ENCODE measurements at regions not wholly inside any gene's neighbourhood (a gene's known extent, or its start where the extent isn't known, plus 50 kb on each side); places are given as distances from the start of the nearest gene placed in this dataset.

DNA sequence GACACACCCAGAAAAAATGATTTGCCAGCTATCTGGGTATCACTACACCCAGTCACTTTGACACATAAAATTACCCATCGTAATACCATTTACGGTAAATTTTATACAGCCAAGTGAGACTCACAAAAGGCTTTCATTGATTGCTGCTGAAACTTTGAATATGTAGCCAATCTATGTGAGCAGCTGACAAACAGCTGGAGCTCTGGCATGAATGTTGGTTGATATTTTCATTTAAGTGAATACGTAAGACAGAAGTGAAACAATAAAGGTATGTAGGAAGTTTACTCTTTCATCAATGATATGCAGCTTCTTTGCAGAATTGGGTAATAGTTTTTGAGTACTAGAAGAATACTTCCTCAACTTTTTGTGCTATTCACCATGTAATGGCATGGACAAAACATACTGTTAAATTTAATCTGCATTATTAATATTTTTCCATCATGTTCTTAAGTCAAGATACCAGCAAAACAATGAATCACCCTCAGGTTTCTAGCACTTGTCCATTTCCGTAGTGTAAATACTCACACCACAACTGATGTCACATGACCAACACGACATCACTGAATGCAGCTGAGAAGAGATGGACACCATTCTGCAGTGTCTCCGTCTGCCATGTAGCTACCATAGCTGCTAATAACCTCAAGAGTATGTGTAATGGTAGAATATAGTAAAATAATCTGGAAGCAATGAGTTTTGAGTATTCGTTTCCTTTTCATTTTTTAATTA, 205.9 kb upstream of the HES1 start:
- Mint-ChIP-seq H3K36me3 (no peaks in the 10 kb centered on the region), H3K9me3 (peaks cover 3 to 8% of the 10 kb centered on the region in 2 donors), H3K27ac (no peak overlapping the region)
- no peak for ATAC-seq
- no peak for DNase-seq (ENCODE audit: low spot score in 2 of 2)

DNA sequence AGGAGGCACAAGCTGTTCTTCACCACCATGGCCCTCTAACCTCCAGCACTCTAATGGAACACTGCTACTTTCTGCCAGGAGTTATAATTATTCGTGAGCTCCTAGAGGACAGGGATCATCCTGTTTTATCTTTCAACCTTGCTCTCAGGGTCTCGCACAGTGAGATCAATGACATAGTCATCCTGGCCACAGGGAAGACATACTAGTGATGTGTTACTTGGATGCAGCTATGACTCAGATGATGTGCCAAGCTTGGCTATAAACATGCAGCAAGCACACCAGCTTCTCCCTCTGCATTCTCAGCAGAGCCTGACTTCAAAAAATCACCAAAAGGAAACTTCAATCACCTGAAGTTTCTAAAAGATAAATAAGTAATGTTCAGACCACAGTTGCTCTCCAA, 203.8 kb upstream of the HES1 start:
- Mint-ChIP-seq H3K9me3 (no peaks in the 10 kb centered on the region), H3K36me3 (no peaks in the 10 kb centered on the region), H3K27ac (no peak overlapping the region)
- DNase-seq (ENCODE audit: low spot score in 2 of 2) (no peak), ATAC-seq (no peak)

GRCh38 chr3:193932576-193932975, 203.4 kb upstream of the HES1 start:
- ATAC-seq (no peak), DNase-seq (ENCODE audit: low spot score in 2 of 2) (no peak)
- H3K9me3 Mint-ChIP-seq, result no peaks in the 10 kb centered on the region
- H3K36me3 Mint-ChIP-seq, result no peaks in the 10 kb centered on the region
- no peak overlapping the region for H3K27ac Mint-ChIP-seq

DNA sequence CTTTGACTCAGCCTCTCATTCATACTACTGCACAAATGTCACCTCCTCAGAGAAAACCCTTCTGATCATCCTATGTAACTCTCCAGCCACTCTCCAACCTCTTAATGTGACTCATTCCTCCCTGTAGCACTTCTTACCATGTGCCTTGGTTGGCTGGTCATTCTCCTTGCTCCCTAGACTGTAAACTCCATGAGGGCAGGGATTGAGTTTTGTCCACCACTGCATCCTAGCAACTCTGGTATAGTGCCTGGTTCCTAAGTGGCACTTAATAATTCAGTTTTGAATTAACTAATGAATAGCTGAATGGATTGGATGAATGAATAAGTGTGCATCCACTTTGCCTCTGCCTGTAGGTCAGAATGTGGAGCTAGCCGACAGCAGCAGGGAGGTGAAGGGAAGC, 202.5 kb upstream of the HES1 start:
- Mint-ChIP-seq H3K36me3 (no peaks in the 10 kb centered on the region), H3K27ac (no peak overlapping the region), H3K9me3 (no peaks in the 10 kb centered on the region)
- DNase-seq (ENCODE audit: low spot score in 2 of 2) (no peak), ATAC-seq (no peak)

- Mint-ChIP-seq H3K9me3 (no peaks in the 10 kb centered on the region), H3K36me3 (no peaks in the 10 kb centered on the region), H3K27ac (no peak overlapping the region)
- no peak for ATAC-seq
- DNase-seq (ENCODE audit: low spot score in 2 of 2), result no peak
Observed at GRCh38 chr3:193935916-193936315, 200.0 kb upstream of the HES1 start.

- DNase-seq (ENCODE audit: low spot score in 2 of 2) (no peak), ATAC-seq (no peak)
- Mint-ChIP-seq H3K36me3 (no peaks in the 10 kb centered on the region), H3K9me3 (no peaks in the 10 kb centered on the region), H3K27ac (no peak overlapping the region)
Observed at GRCh38 chr3:193938613-193939012, 197.3 kb upstream of the HES1 start.

DNA sequence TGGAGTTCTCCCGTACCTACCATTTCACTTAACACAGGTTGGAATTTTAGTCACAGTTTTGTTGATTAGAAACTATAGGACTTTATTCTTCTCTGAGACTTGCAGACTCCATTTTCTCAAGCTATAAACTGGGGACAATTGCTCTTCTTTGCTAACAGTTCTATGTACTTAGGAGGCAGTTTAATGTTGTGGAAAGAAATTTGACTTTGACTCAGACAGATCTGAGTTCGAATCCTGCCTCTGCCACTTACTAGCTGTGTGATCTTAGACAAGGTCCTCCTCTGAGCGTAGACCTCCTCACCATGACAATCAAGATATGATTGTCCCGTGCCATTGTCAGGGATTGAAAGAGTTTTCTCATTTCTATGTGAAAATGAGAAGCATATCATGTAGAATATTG, 196.4 kb upstream of the HES1 start:
- Mint-ChIP-seq H3K36me3 (no peaks in the 10 kb centered on the region), H3K9me3 (no peaks in the 10 kb centered on the region), H3K27ac (no peak overlapping the region)
- DNase-seq (ENCODE audit: low spot score in 2 of 2) (no peak), ATAC-seq (no peak)

DNA sequence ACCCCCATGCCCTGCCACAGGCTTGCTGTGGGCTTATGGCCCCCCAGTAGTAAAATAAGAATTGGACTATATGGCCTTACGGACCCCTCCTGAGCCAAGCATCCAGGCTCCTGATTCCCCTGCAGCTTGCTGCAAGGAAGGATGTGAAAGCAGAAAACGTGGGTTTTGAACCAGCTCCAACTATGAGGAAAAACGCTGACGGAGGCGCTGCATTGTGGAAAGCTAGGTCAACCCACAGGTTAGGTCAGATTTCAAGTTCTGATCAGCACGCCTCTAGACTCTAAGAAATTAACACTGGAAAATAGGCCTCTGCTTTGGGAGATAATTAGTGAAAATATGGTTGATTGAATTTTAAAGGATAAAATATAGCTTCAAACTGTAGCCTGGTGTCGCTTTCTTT, 195.4 kb upstream of the HES1 start:
- DNase-seq (ENCODE audit: low spot score in 2 of 2) (no peak), ATAC-seq (no peak)
- Mint-ChIP-seq H3K27ac (no peak overlapping the region), H3K9me3 (no peaks in the 10 kb centered on the region), H3K36me3 (no peaks in the 10 kb centered on the region)

DNA sequence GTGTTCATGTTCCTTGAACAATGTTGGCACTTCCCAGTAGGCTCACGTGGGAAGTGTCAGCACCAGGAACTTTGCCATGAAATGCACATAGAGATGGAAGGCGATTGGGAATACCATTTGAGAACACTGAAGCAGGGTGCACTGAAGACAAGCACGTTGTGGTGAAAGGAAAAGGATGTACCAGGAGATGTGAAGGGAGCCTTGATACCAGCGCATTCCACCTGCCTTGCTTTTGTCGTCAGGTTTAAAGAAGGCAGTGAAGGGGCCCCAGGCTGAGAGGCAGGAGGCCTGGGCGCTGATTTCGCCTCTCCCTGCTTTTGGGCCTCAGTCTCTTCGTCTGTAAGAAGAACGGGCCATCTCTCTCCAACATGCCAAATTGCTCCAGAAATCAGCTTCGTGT, 194.5 kb upstream of the HES1 start:
- DNase-seq (ENCODE audit: low spot score in 2 of 2) (no peak), ATAC-seq (no peak)
- Mint-ChIP-seq H3K9me3 (no peaks in the 10 kb centered on the region), H3K27ac (no peak overlapping the region), H3K36me3 (no peaks in the 10 kb centered on the region)

GRCh38 chr3:193942516-193943055, 193.4 kb upstream of the HES1 start:
- no peaks in the 10 kb centered on the region for H3K36me3 Mint-ChIP-seq
- ATAC-seq, result no peak
- no peak for DNase-seq (ENCODE audit: low spot score in 2 of 2)
- H3K27ac Mint-ChIP-seq, result no peak overlapping the region
- H3K9me3 Mint-ChIP-seq, result no peaks in the 10 kb centered on the region

DNA sequence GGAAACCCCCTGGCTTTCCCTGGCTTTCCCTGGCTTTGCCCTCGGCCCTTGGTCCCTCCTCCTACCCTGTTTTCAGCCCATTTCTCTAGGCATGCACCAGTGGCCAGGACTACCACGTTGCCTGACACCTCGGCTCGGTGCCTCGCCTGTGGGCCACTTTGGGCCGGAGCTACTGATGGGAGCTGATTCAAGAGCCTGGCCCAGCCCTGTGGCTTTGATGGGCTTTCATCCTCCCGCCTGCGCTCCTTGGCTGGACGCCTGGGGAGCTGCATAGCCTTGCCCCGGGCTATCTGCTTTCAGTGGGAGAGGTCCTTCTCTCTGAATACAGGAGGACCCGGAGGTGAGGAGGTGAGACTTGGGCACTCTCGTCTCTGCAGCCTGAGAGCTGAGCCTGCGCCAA, 192.7 kb upstream of the HES1 start:
- H3K36me3 Mint-ChIP-seq, result no peaks in the 10 kb centered on the region
- no peak for DNase-seq (ENCODE audit: low spot score in 2 of 2)
- no peak for ATAC-seq
- H3K27ac Mint-ChIP-seq, result no peak overlapping the region
- H3K9me3 Mint-ChIP-seq, result no peaks in the 10 kb centered on the region

GRCh38 chr3:193943851-193944517, 192.0 kb upstream of the HES1 start:
- DNase-seq (ENCODE audit: low spot score in 2 of 2) (no peak), ATAC-seq (no peak)
- Mint-ChIP-seq H3K36me3 (no peaks in the 10 kb centered on the region), H3K9me3 (no peaks in the 10 kb centered on the region), H3K27ac (no peak overlapping the region)

GRCh38 chr3:193944518-193944884, 191.4 kb upstream of the HES1 start:
- DNase-seq (ENCODE audit: low spot score in 2 of 2), result no peak
- no peak overlapping the region for H3K27ac Mint-ChIP-seq
- no peak for ATAC-seq
- H3K36me3 Mint-ChIP-seq, result no peaks in the 10 kb centered on the region
- H3K9me3 Mint-ChIP-seq, result no peaks in the 10 kb centered on the region

GRCh38 chr3:193945143-193945542, 190.8 kb upstream of the HES1 start:
- no peaks in the 10 kb centered on the region for H3K36me3 Mint-ChIP-seq
- ATAC-seq (no peak), DNase-seq (ENCODE audit: low spot score in 2 of 2) (no peak)
- no peak overlapping the region for H3K27ac Mint-ChIP-seq
- H3K9me3 Mint-ChIP-seq, result no peaks in the 10 kb centered on the region

DNA sequence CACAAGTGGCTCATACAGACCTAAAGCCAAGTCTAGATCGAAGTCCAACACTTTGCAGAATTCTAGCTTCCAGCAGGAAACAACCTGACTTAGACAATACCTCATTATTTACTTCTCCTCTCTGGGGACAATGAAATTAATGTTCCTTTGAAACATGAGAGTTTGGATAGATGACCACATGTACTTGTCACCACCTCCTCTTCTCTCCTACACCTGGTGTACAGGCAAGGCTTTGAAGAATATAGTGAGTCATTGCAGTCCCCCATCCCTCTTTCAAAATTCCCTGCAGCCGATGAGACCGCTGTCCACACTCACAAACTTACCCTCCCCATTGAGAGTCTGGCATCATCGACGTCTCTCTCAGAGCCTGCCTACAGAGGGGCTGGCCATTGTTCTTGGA, 189.0 kb upstream of the HES1 start:
- Mint-ChIP-seq H3K36me3 (no peaks in the 10 kb centered on the region), H3K27ac (no peak overlapping the region), H3K9me3 (no peaks in the 10 kb centered on the region)
- ATAC-seq, result no peak
- no peak for DNase-seq (ENCODE audit: low spot score in 2 of 2)

GRCh38 chr3:193947596-193947995, 188.4 kb upstream of the HES1 start:
- Mint-ChIP-seq H3K9me3 (no peaks in the 10 kb centered on the region), H3K27ac (no peak overlapping the region)
- no peak for ATAC-seq

DNA sequence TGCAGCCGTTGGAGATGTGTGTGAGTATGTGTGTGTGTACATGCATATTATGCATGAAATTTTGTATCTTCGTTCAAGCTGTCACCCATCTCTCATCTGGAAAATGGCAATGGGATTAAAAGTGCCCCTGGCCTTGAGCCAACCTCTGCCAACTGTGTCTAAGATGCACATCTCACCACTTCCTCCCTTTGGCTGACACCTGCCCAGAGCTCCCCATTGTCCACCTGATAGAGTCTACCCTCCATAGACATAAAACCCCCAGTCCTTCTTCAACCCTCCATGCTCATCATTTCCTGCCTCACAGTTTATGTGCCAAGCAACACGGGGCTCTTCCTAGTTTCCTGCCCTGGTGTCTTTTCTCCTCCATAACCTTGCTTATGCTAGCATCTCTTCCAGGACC, 187.5 kb upstream of the HES1 start:
- DNase-seq (ENCODE audit: low spot score in 2 of 2) (no peak), ATAC-seq (no peak)
- Mint-ChIP-seq H3K27ac (no peak overlapping the region), H3K9me3 (no peaks in the 10 kb centered on the region), H3K36me3 (no peaks in the 10 kb centered on the region)

More at GRCh38 chr3:193947596-193947995, 188.4 kb upstream of the HES1 start:
- no peak for DNase-seq (ENCODE audit: low spot score in 2 of 2)
- H3K36me3 Mint-ChIP-seq, result no peaks in the 10 kb centered on the region

DNA sequence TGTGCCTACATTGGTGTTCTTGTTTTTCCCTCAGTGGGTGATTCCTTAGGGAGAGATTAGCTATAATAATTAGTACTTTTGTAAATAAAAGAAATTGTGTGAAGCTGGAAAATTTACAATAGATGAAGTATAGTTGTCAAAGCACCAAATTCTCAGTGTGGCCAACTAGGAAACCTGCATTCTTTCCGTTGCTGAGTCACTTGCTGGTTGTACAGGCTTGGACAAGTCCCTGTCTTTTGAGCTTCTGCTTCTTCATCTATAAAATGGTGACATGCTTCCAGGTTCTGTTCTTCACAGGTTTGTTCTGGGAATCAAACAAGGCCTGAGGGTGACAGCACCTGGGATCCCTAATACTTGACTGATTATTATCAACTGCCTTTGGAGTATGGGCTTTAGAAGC, 184.1 kb upstream of the HES1 start:
- Mint-ChIP-seq H3K36me3 (peaks cover 9 to 15% of the 10 kb centered on the region in 2 donors), H3K27ac (no peak overlapping the region), H3K9me3 (peaks cover 7 to 17% of the 10 kb centered on the region in 2 donors)
- no peak for ATAC-seq
- DNase-seq (ENCODE audit: low spot score in 2 of 2), result no peak
